ENCODE measurements at regions not wholly inside any gene's neighbourhood (a gene's known extent, or its start where the extent isn't known, plus 50 kb on each side); places are given as distances from the start of the nearest gene placed in this dataset.
A peak's percentile ranks its signal among the peaks of the same experiment; 100 is the strongest.

DNA sequence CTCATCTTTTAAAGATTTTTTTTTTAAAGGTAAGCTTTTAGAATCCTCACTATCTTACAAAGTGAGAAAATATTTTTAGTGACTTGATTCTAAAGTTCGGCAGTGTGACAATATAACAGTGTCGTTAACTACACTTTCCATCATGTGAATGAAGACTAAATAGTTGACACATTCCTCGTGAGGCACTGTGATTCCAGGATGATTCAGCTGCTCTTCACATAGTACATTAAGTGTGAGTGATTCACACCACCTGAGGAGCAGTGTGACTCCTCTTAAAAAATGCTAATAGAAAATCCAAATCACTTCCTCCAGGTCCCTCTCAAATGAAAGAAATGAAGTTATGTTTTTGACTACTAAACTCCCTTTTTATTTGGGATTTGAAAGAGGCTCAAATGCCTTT, 589.5 kb downstream of the GABRG2 start:
- TF ChIP-seq TAF1 (IDR thresholded peaks at IDR 0.05; ENCODE audit: low read depth) (no peak), EP300 (conservative IDR thresholded peaks at IDR 0.05; ENCODE audit: poor library complexity, severe bottlenecking) (peak; percentile 18), EZH2 (IDR thresholded peaks at IDR 0.05; ENCODE audit: borderline replicate concordance, insufficient read depth, low read length, poor library complexity, severe bottlenecking) (no peak), POLR2AphosphoS5 (IDR thresholded peaks at IDR 0.05) (peak; percentile 14), SMC3 (conservative IDR thresholded peaks at IDR 0.05; ENCODE audit: poor library complexity) (no peak)
- TF ChIP-seq, protein P1, sequence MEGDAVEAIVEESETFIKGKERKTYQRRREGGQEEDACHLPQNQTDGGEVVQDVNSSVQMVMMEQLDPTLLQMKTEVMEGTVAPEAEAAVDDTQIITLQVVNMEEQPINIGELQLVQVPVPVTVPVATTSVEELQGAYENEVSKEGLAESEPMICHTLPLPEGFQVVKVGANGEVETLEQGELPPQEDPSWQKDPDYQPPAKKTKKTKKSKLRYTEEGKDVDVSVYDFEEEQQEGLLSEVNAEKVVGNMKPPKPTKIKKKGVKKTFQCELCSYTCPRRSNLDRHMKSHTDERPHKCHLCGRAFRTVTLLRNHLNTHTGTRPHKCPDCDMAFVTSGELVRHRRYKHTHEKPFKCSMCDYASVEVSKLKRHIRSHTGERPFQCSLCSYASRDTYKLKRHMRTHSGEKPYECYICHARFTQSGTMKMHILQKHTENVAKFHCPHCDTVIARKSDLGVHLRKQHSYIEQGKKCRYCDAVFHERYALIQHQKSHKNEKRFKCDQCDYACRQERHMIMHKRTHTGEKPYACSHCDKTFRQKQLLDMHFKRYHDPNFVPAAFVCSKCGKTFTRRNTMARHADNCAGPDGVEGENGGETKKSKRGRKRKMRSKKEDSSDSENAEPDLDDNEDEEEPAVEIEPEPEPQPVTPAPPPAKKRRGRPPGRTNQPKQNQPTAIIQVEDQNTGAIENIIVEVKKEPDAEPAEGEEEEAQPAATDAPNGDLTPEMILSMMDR (IDR thresholded peaks at IDR 0.05; ENCODE audit: poor library complexity, severe bottlenecking), result no peak
- TF ChIP-seq, protein P2, sequence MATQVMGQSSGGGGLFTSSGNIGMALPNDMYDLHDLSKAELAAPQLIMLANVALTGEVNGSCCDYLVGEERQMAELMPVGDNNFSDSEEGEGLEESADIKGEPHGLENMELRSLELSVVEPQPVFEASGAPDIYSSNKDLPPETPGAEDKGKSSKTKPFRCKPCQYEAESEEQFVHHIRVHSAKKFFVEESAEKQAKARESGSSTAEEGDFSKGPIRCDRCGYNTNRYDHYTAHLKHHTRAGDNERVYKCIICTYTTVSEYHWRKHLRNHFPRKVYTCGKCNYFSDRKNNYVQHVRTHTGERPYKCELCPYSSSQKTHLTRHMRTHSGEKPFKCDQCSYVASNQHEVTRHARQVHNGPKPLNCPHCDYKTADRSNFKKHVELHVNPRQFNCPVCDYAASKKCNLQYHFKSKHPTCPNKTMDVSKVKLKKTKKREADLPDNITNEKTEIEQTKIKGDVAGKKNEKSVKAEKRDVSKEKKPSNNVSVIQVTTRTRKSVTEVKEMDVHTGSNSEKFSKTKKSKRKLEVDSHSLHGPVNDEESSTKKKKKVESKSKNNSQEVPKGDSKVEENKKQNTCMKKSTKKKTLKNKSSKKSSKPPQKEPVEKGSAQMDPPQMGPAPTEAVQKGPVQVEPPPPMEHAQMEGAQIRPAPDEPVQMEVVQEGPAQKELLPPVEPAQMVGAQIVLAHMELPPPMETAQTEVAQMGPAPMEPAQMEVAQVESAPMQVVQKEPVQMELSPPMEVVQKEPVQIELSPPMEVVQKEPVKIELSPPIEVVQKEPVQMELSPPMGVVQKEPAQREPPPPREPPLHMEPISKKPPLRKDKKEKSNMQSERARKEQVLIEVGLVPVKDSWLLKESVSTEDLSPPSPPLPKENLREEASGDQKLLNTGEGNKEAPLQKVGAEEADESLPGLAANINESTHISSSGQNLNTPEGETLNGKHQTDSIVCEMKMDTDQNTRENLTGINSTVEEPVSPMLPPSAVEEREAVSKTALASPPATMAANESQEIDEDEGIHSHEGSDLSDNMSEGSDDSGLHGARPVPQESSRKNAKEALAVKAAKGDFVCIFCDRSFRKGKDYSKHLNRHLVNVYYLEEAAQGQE (IDR thresholded peaks at IDR 0.05; ENCODE audit: borderline replicate concordance), result no peak

Data from neural cell (in vitro differentiated cells).